Nephron progenitor cell (in vitro differentiated cells): ENCODE measurements at regions not wholly inside any gene's neighbourhood (a gene's known extent, or its start where the extent isn't known, plus 50 kb on each side); places are given as distances from the start of the nearest gene placed in this dataset.

Source experiments
- DNase-seq: peaks from one replicate; pipeline ENCODE4 v3.0.0; 2021
- H3K27ac Mint-ChIP-seq: 2 replicates; pipeline ENCODE4 v1.8.0; 2021; ENCODE audit warnings: mild to moderate bottlenecking, moderate library complexity, mixed read lengths
- H3K27me3 Mint-ChIP-seq: 2 replicates; pipeline ENCODE4 v1.8.0; 2021; ENCODE audit warnings: mild to moderate bottlenecking, low read depth, mixed read lengths; ENCODE audit not compliant: poor library complexity
- H3K36me3 Mint-ChIP-seq: 2 replicates; pipeline ENCODE4 v1.8.0; 2021; ENCODE audit warnings: low read depth, mixed read lengths
- H3K4me1 Mint-ChIP-seq: 2 replicates; pipeline ENCODE4 v1.8.0; 2021; ENCODE audit warnings: mixed read lengths
- H3K4me3 Mint-ChIP-seq: 2 replicates; pipeline ENCODE4 v1.8.0; 2021; ENCODE audit warnings: mild to moderate bottlenecking, moderate library complexity, mixed read lengths
- H3K9me3 Mint-ChIP-seq: 2 replicates; pipeline ENCODE4 v1.8.0; 2021; ENCODE audit warnings: mild to moderate bottlenecking, moderate library complexity, mixed read lengths
- CTCF ChIP-seq: fragments of 200-600 bp; sonication (generic); IDR thresholded peaks from 2 replicates; pipeline ENCODE4 v1.5.0; 2021; ENCODE audit warnings: antibody characterized with exemption

- H3K27me3 Mint-ChIP-seq, result peaks cover 9% of the 10 kb centered on the region
- DNase-seq, result no peak
- no peaks in the 10 kb centered on the region for H3K36me3 Mint-ChIP-seq
- H3K9me3 Mint-ChIP-seq, result no peaks in the 10 kb centered on the region
- no peak overlapping the region for H3K4me3 Mint-ChIP-seq
- peak overlapping the region; percentile 52 for H3K27ac Mint-ChIP-seq
- TF ChIP-seq CTCF, result no peak
- H3K4me1 Mint-ChIP-seq, result peaks cover 27% of the 10 kb centered on the region
Measured at GRCh38 chr14:22393796-22394195, 195.2 kb downstream of the DAD1 start.

- Mint-ChIP-seq H3K4me1 (peaks cover 45% of the 10 kb centered on the region), H3K4me3 (no peak overlapping the region)
Measured at GRCh38 chr14:22391908-22392565, 197.0 kb downstream of the DAD1 start.

GRCh38 chr14:22390824-22391461 is 198.1 kb downstream of the DAD1 start:
- no peak overlapping the region for H3K4me3 Mint-ChIP-seq
- H3K36me3 Mint-ChIP-seq, result no peaks in the 10 kb centered on the region
- peaks cover 51% of the 10 kb centered on the region for H3K4me1 Mint-ChIP-seq
- no peak for DNase-seq
- H3K27me3 Mint-ChIP-seq, result peaks cover 17% of the 10 kb centered on the region
- no peaks in the 10 kb centered on the region for H3K9me3 Mint-ChIP-seq
- no peak overlapping the region for H3K27ac Mint-ChIP-seq
- no peak for TF ChIP-seq CTCF

More at GRCh38 chr14:22391908-22392565, 197.0 kb downstream of the DAD1 start:
- Mint-ChIP-seq H3K27me3 (peaks cover 14% of the 10 kb centered on the region), H3K9me3 (no peaks in the 10 kb centered on the region), H3K27ac (no peak overlapping the region), H3K36me3 (no peaks in the 10 kb centered on the region)
- DNase-seq, result peak; percentile 51
- peak; percentile 61 for TF ChIP-seq CTCF

GRCh38 chr14:22390195-22390594 is 198.8 kb downstream of the DAD1 start:
- H3K36me3 Mint-ChIP-seq, result no peaks in the 10 kb centered on the region
- H3K27ac Mint-ChIP-seq, result no peak overlapping the region
- no peak overlapping the region for H3K4me3 Mint-ChIP-seq
- peaks cover 20% of the 10 kb centered on the region for H3K27me3 Mint-ChIP-seq
- H3K9me3 Mint-ChIP-seq, result no peaks in the 10 kb centered on the region
- no peak for DNase-seq
- TF ChIP-seq CTCF, result no peak
- H3K4me1 Mint-ChIP-seq, result peaks cover 58% of the 10 kb centered on the region

- Mint-ChIP-seq H3K27ac (no peak overlapping the region), H3K9me3 (no peaks in the 10 kb centered on the region), H3K36me3 (no peaks in the 10 kb centered on the region), H3K4me3 (no peak overlapping the region), H3K4me1 (peaks cover 57% of the 10 kb centered on the region), H3K27me3 (peaks cover 20% of the 10 kb centered on the region)
- DNase-seq, result no peak
- TF ChIP-seq CTCF, result no peak
Measured at GRCh38 chr14:22388669-22389595, 200.1 kb downstream of the DAD1 start.
